ENCODE measurements at regions not wholly inside any gene's neighbourhood (a gene's known extent, or its start where the extent isn't known, plus 50 kb on each side); places are given as distances from the start of the nearest gene placed in this dataset.
"Not testable (repeated sequence)": the region's sequence is repeated elsewhere in the genome, so short reads cannot be mapped to it uniquely, and the experiment has no call there.

- peaks cover 13% of the 10 kb centered on the region for H3K9me3 Mint-ChIP-seq (ENCODE audit: unreplicated experiment)
- H4K20me1 ChIP-seq (ENCODE audit: insufficient read depth, low read length) = no peaks in the 10 kb centered on the region
- no peak for DNase-seq (ENCODE audit: low read depth)
Observed at GRCh38 chr14:105760691-105761344, 234.4 kb downstream of the TMEM121 start.

GRCh38 chr14:105761345-105761740 lies 235.0 kb downstream of the TMEM121 start:
- DNase-seq (ENCODE audit: low read depth); H3K27me3 Mint-ChIP-seq (ENCODE audit: low read depth, unreplicated experiment); H3K4me3 Mint-ChIP-seq (ENCODE audit: unreplicated experiment); H4K20me1 ChIP-seq (ENCODE audit: insufficient read depth, low read length); H2AFZ ChIP-seq (ENCODE audit: low read depth, low read length); H3K4me1 Mint-ChIP-seq (ENCODE audit: low read depth, unreplicated experiment); H3K4me1 ChIP-seq (ENCODE audit: insufficient read depth, low read length); H3K79me2 ChIP-seq (ENCODE audit: insufficient read depth, low read length); H3K36me3 Mint-ChIP-seq (ENCODE audit: low read depth, unreplicated experiment); H3K4me3 ChIP-seq (ENCODE audit: insufficient read depth, low read depth, low read length); H3K36me3 ChIP-seq (ENCODE audit: insufficient read depth, low read length); H3K4me2 ChIP-seq (ENCODE audit: low read length); FAIRE-seq; H3K27ac Mint-ChIP-seq (ENCODE audit: unreplicated experiment); H3K9ac ChIP-seq (ENCODE audit: low read length); H3K27me3 ChIP-seq (ENCODE audit: insufficient read depth, low read length); H3K27ac ChIP-seq (ENCODE audit: low read depth, low read length): not testable (repeated sequence)
- H3K9me3 ChIP-seq (ENCODE audit: insufficient read depth, low read depth, low read length) = peaks cover 16% of the 10 kb centered on the region
- H3K9me3 Mint-ChIP-seq (ENCODE audit: unreplicated experiment) = peaks cover 17% of the 10 kb centered on the region

More at GRCh38 chr14:105760691-105761344, 234.4 kb downstream of the TMEM121 start:
- Mint-ChIP-seq H3K36me3 (ENCODE audit: low read depth, unreplicated experiment) (no peaks in the 10 kb centered on the region), H3K27ac (ENCODE audit: unreplicated experiment) (no peak overlapping the region), H3K4me3 (ENCODE audit: unreplicated experiment) (no peak overlapping the region), H3K4me1 (ENCODE audit: low read depth, unreplicated experiment) (no peaks in the 10 kb centered on the region), H3K27me3 (ENCODE audit: low read depth, unreplicated experiment) (no peaks in the 10 kb centered on the region)
- Histone ChIP-seq H3K9me3 (ENCODE audit: insufficient read depth, low read depth, low read length) (peaks cover 13% of the 10 kb centered on the region), H3K27ac (ENCODE audit: low read depth, low read length) (no peak overlapping the region), H3K36me3 (ENCODE audit: insufficient read depth, low read length) (no peaks in the 10 kb centered on the region), H3K4me2 (ENCODE audit: low read length) (no peak overlapping the region), H2AFZ (ENCODE audit: low read depth, low read length) (no peak overlapping the region), H3K4me1 (ENCODE audit: insufficient read depth, low read length) (no peaks in the 10 kb centered on the region), H3K27me3 (ENCODE audit: insufficient read depth, low read length) (no peaks in the 10 kb centered on the region), H3K4me3 (ENCODE audit: insufficient read depth, low read depth, low read length) (no peak overlapping the region), H3K9ac (ENCODE audit: low read length) (no peak overlapping the region), H3K79me2 (ENCODE audit: insufficient read depth, low read length) (no peaks in the 10 kb centered on the region)
- TF ChIP-seq, protein P1, sequence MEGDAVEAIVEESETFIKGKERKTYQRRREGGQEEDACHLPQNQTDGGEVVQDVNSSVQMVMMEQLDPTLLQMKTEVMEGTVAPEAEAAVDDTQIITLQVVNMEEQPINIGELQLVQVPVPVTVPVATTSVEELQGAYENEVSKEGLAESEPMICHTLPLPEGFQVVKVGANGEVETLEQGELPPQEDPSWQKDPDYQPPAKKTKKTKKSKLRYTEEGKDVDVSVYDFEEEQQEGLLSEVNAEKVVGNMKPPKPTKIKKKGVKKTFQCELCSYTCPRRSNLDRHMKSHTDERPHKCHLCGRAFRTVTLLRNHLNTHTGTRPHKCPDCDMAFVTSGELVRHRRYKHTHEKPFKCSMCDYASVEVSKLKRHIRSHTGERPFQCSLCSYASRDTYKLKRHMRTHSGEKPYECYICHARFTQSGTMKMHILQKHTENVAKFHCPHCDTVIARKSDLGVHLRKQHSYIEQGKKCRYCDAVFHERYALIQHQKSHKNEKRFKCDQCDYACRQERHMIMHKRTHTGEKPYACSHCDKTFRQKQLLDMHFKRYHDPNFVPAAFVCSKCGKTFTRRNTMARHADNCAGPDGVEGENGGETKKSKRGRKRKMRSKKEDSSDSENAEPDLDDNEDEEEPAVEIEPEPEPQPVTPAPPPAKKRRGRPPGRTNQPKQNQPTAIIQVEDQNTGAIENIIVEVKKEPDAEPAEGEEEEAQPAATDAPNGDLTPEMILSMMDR (IDR thresholded peaks at IDR 0.05; ENCODE audit: insufficient read depth, low read depth, low read length) = no peak
- no peak for TF ChIP-seq EZH2 (IDR thresholded peaks at IDR 0.05; ENCODE audit: insufficient read depth, low read length)
- FAIRE-seq = no peak

DNA sequence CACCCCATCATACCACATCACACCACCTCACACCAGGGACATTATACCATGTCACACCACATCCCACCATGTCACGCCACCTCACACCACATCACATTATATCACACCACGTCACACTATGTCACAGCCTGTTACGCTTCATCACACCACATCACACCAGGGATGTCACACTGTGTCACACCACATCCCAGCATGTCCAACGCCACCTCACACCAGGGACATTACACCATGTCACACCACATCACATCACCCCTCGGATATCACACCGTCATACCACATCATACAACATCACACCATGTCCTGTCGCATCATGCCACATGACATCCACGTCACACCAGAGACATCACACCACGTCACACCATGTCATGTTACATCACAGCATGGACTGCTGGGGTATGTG lies 235.5 kb downstream of the TMEM121 start:
- no peaks in the 10 kb centered on the region for H4K20me1 ChIP-seq (ENCODE audit: insufficient read depth, low read length)
- no peak overlapping the region for H3K4me3 Mint-ChIP-seq (ENCODE audit: unreplicated experiment)

GRCh38 chr14:105762262-105762661 lies 235.9 kb downstream of the TMEM121 start:
- not testable (repeated sequence) for FAIRE-seq; H3K27me3 ChIP-seq (ENCODE audit: insufficient read depth, low read length); H3K4me1 ChIP-seq (ENCODE audit: insufficient read depth, low read length); H3K4me1 Mint-ChIP-seq (ENCODE audit: low read depth, unreplicated experiment); H2AFZ ChIP-seq (ENCODE audit: low read depth, low read length); H4K20me1 ChIP-seq (ENCODE audit: insufficient read depth, low read length); H3K27ac ChIP-seq (ENCODE audit: low read depth, low read length); H3K27me3 Mint-ChIP-seq (ENCODE audit: low read depth, unreplicated experiment); H3K27ac Mint-ChIP-seq (ENCODE audit: unreplicated experiment); H3K79me2 ChIP-seq (ENCODE audit: insufficient read depth, low read length); H3K4me2 ChIP-seq (ENCODE audit: low read length); H3K36me3 ChIP-seq (ENCODE audit: insufficient read depth, low read length); H3K4me3 Mint-ChIP-seq (ENCODE audit: unreplicated experiment); H3K9ac ChIP-seq (ENCODE audit: low read length); H3K36me3 Mint-ChIP-seq (ENCODE audit: low read depth, unreplicated experiment); DNase-seq (ENCODE audit: low read depth); H3K4me3 ChIP-seq (ENCODE audit: insufficient read depth, low read depth, low read length)
- peaks cover 19% of the 10 kb centered on the region for H3K9me3 Mint-ChIP-seq (ENCODE audit: unreplicated experiment)
- peaks cover 21% of the 10 kb centered on the region for H3K9me3 ChIP-seq (ENCODE audit: insufficient read depth, low read depth, low read length)

More for the DNA sequence above, 235.5 kb downstream of the TMEM121 start:
- Histone ChIP-seq H3K36me3 (ENCODE audit: insufficient read depth, low read length) (no peaks in the 10 kb centered on the region), H3K9ac (ENCODE audit: low read length) (no peak overlapping the region), H3K79me2 (ENCODE audit: insufficient read depth, low read length) (no peaks in the 10 kb centered on the region), H2AFZ (ENCODE audit: low read depth, low read length) (no peak overlapping the region), H3K4me3 (ENCODE audit: insufficient read depth, low read depth, low read length) (no peak overlapping the region), H3K27me3 (ENCODE audit: insufficient read depth, low read length) (no peaks in the 10 kb centered on the region), H3K9me3 (ENCODE audit: insufficient read depth, low read depth, low read length) (peaks cover 21% of the 10 kb centered on the region), H3K4me2 (ENCODE audit: low read length) (no peak overlapping the region), H3K4me1 (ENCODE audit: insufficient read depth, low read length) (no peaks in the 10 kb centered on the region), H3K27ac (ENCODE audit: low read depth, low read length) (no peak overlapping the region)
- Mint-ChIP-seq H3K27ac (ENCODE audit: unreplicated experiment) (no peak overlapping the region), H3K9me3 (ENCODE audit: unreplicated experiment) (peaks cover 19% of the 10 kb centered on the region), H3K27me3 (ENCODE audit: low read depth, unreplicated experiment) (no peaks in the 10 kb centered on the region), H3K36me3 (ENCODE audit: low read depth, unreplicated experiment) (no peaks in the 10 kb centered on the region), H3K4me1 (ENCODE audit: low read depth, unreplicated experiment) (no peaks in the 10 kb centered on the region)
- TF ChIP-seq EZH2 (IDR thresholded peaks at IDR 0.05; ENCODE audit: insufficient read depth, low read length) = no peak
- TF ChIP-seq, protein P1 (IDR thresholded peaks at IDR 0.05; ENCODE audit: insufficient read depth, low read depth, low read length) = no peak
- no peak for DNase-seq (ENCODE audit: low read depth)
- no peak for FAIRE-seq
